SJSA1 (cell line): ENCODE measurements at regions not wholly inside any gene's neighbourhood (a gene's known extent, or its start where the extent isn't known, plus 50 kb on each side); places are given as distances from the start of the nearest gene placed in this dataset.
A peak's percentile ranks its signal among the peaks of the same experiment; 100 is the strongest.

ENCODE experiments used
- DNase-seq, 2 experiments: peaks; one replicate each; pipeline ENCODE4 v3.0.0-alpha.2; 2015 to 2020; ENCODE audit warnings: low spot score in 2 of 2, low read depth in 1 of 2
- H3K27ac ChIP-seq: fragments of 250-450 bp; sonication (Bioruptor Pico); 2 replicates; pipeline ENCODE4 v1.5.1; 2020; ENCODE audit warnings: mild to moderate bottlenecking, moderate library complexity
- H3K27me3 ChIP-seq: fragments of 250-450 bp; sonication (Bioruptor Pico); replicated peaks from 2 replicates; pipeline ENCODE4 v1.5.1; 2020; ENCODE audit warnings: mild to moderate bottlenecking, moderate library complexity
- H3K36me3 ChIP-seq: fragments of 250-450 bp; sonication (Bioruptor Pico); 2 replicates; pipeline ENCODE4 v1.5.1; 2020; ENCODE audit warnings: mild to moderate bottlenecking
- H3K4me1 ChIP-seq: fragments of 250-450 bp; sonication (Bioruptor Pico); replicated peaks from 2 replicates; pipeline ENCODE4 v1.6.1; 2021; ENCODE audit warnings: mild to moderate bottlenecking
- H3K4me3 ChIP-seq: fragments of 250-450 bp; sonication (Bioruptor Pico); 2 replicates; pipeline ENCODE4 v1.5.1; 2020; ENCODE audit warnings: mild to moderate bottlenecking
- H3K9me3 ChIP-seq: fragments of 250-450 bp; sonication (Bioruptor Pico); replicated peaks from 2 replicates; pipeline ENCODE4 v1.5.1; 2020; ENCODE audit warnings: mild to moderate bottlenecking

- H3K27me3 ChIP-seq, result no peaks in the 10 kb centered on the region
- no peak overlapping the region for H3K4me3 ChIP-seq
- no peak overlapping the region; the same call in 1 of the 2 replicates for H3K27ac ChIP-seq
- H3K9me3 ChIP-seq, result no peaks in the 10 kb centered on the region
- H3K36me3 ChIP-seq, result no peaks in the 10 kb centered on the region
- no peak for DNase-seq
- peaks cover 37% of the 10 kb centered on the region for H3K4me1 ChIP-seq
Observed at GRCh38 chr11:35084817-35085440, 54.0 kb upstream of the CD44 start.

GRCh38 chr11:35085531-35086165 is 53.3 kb upstream of the CD44 start:
- H3K4me3 ChIP-seq, result no peak overlapping the region
- no peak overlapping the region for H3K27ac ChIP-seq
- peaks cover 37% of the 10 kb centered on the region for H3K4me1 ChIP-seq
- DNase-seq, result no peak
- H3K9me3 ChIP-seq, result no peaks in the 10 kb centered on the region
- H3K36me3 ChIP-seq, result no peaks in the 10 kb centered on the region
- no peaks in the 10 kb centered on the region for H3K27me3 ChIP-seq

GRCh38 chr11:35087648-35088047 is 51.3 kb upstream of the CD44 start:
- H3K9me3 ChIP-seq, result no peaks in the 10 kb centered on the region
- no peaks in the 10 kb centered on the region for H3K36me3 ChIP-seq
- DNase-seq, result no peak
- H3K27ac ChIP-seq, result no peak overlapping the region
- no peak overlapping the region for H3K4me3 ChIP-seq
- no peaks in the 10 kb centered on the region for H3K27me3 ChIP-seq
- H3K4me1 ChIP-seq, result peaks cover 26% of the 10 kb centered on the region

GRCh38 chr11:35088226-35088625 is 50.7 kb upstream of the CD44 start:
- no peak overlapping the region for H3K27ac ChIP-seq
- DNase-seq, result no peak
- no peaks in the 10 kb centered on the region for H3K27me3 ChIP-seq

GRCh38 chr11:35088676-35089075 is 50.3 kb upstream of the CD44 start:
- no peak overlapping the region for H3K4me3 ChIP-seq
- H3K36me3 ChIP-seq, result no peaks in the 10 kb centered on the region
- DNase-seq, result peak in 1 of 2 experiments; percentile 14
- no peak overlapping the region for H3K27ac ChIP-seq
- no peaks in the 10 kb centered on the region for H3K9me3 ChIP-seq
- H3K4me1 ChIP-seq, result peaks cover 15% of the 10 kb centered on the region
- no peaks in the 10 kb centered on the region for H3K27me3 ChIP-seq

More at GRCh38 chr11:35088226-35088625, 50.7 kb upstream of the CD44 start:
- Histone ChIP-seq H3K9me3 (no peaks in the 10 kb centered on the region), H3K36me3 (no peaks in the 10 kb centered on the region), H3K4me3 (no peak overlapping the region), H3K4me1 (peaks cover 20% of the 10 kb centered on the region)
